OCI-LY1 (cell line): ENCODE measurements at regions not wholly inside any gene's neighbourhood (a gene's known extent, or its start where the extent isn't known, plus 50 kb on each side); places are given as distances from the start of the nearest gene placed in this dataset.

ENCODE experiments used
- H2AFZ ChIP-seq: fragments of 200-600 bp; sonication (generic), shearing (Covaris generic); 2 replicates; pipeline ENCODE4 v1.6.0; 2014; ENCODE audit warnings: antibody characterized with exemption, mild to moderate bottlenecking, low read length
- H3F3A ChIP-seq: fragments of 200-600 bp; sonication (generic), shearing (Covaris generic); 2 replicates; pipeline ENCODE4 v1.6.0; 2014; ENCODE audit warnings: mild to moderate bottlenecking, antibody characterized with exemption, low read length, moderate library complexity; ENCODE audit not compliant: insufficient read depth
- H3K27ac ChIP-seq: fragments of 200-600 bp; sonication (generic); 2 replicates; pipeline ENCODE4 v1.5.1; 2014; ENCODE audit warnings: low read length, mixed run types, mild to moderate bottlenecking, low read depth; ENCODE audit not compliant: poor library complexity, severe bottlenecking
- H3K27me3 ChIP-seq: fragments of 200-600 bp; sonication (generic); 2 replicates; pipeline ENCODE4 v1.6.0; 2014; ENCODE audit warnings: antibody characterized with exemption, mild to moderate bottlenecking, low read length, moderate library complexity; ENCODE audit not compliant: insufficient read depth
- H3K36me3 ChIP-seq: fragments of 200-600 bp; sonication (generic); 2 replicates; pipeline ENCODE4 v1.6.1; 2014; ENCODE audit warnings: mild to moderate bottlenecking, antibody characterized with exemption, low read length, moderate library complexity, mixed read lengths; ENCODE audit not compliant: insufficient read depth
- H3K4me1 ChIP-seq: fragments of 200-600 bp; sonication (generic); 2 replicates; pipeline ENCODE4 v1.5.1; 2014; ENCODE audit warnings: mild to moderate bottlenecking, low read length, moderate library complexity; ENCODE audit not compliant: insufficient read depth, severe bottlenecking
- H3K4me2 ChIP-seq: fragments of 200-600 bp; sonication (generic), shearing (Covaris generic); 2 replicates; pipeline ENCODE4 v1.6.1; 2014; ENCODE audit warnings: low read length
- H3K4me3 ChIP-seq: fragments of 200-600 bp; sonication (generic); 2 replicates; pipeline ENCODE4 v1.5.1; 2014; ENCODE audit warnings: low read length, low read depth, mild to moderate bottlenecking, mixed read lengths; ENCODE audit not compliant: poor library complexity, severe bottlenecking
- H3K79me2 ChIP-seq: fragments of 200-600 bp; shearing (Covaris generic); 2 replicates; pipeline ENCODE4 v1.6.1; 2016; ENCODE audit warnings: mixed run types, low read length, mixed read lengths; ENCODE audit not compliant: insufficient read depth
- H3K9ac ChIP-seq: fragments of 200-600 bp; sonication (generic), shearing (Covaris generic); 2 replicates; pipeline ENCODE4 v1.6.1; 2014; ENCODE audit warnings: mild to moderate bottlenecking, low read length, mixed read lengths
- H3K9me2 ChIP-seq: fragments of 200-600 bp; sonication (generic), shearing (Covaris generic); 2 replicates; pipeline ENCODE4 v1.6.1; 2014; ENCODE audit warnings: low read depth, mild to moderate bottlenecking, low read length, mixed read lengths
- H3K9me3 ChIP-seq: fragments of 200-600 bp; shearing (Covaris generic); 2 replicates; pipeline ENCODE4 v1.6.1; 2014; ENCODE audit warnings: low read length, mixed read lengths
- H4K20me1 ChIP-seq: fragments of 200-600 bp; sonication (generic), shearing (Covaris generic); 2 replicates; pipeline ENCODE4 v1.6.0; 2016; ENCODE audit warnings: mild to moderate bottlenecking, low read length; ENCODE audit not compliant: insufficient read depth
- EZH2 ChIP-seq: fragments of 200-600 bp; sonication (generic), shearing (Covaris generic); IDR thresholded peaks from 2 replicates; pipeline ENCODE4 v1.8.0; 2017; ENCODE audit warnings: borderline replicate concordance, mixed run types, mild to moderate bottlenecking, antibody characterized with exemption, low read length, moderate library complexity, mixed read lengths
- TF ChIP-seq, protein P1 (sequence below): fragments of 200-600 bp; sonication (generic), shearing (Covaris generic); IDR thresholded peaks from 2 replicates; pipeline ENCODE4 v1.5.1; 2017; ENCODE audit warnings: mild to moderate bottlenecking, antibody characterized with exemption, low read length, moderate library complexity, mixed read lengths

DNA sequence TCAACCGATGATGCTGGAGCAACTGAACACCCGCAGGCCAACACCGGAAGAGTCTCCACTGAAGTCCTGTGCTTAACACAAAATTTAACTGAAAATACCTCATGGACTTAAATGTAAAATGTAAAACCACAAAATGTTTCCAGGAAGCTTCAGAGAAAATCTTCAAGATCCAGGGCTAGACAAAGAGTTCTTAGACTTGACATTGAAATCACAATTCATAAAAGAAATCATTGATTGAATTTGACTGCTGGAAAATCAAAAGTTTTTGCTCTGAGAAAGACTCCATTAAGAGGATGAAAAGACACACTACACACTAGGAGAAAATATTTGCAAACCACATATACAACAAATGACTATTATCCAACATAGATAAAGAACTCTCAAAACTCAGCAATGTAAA is 234.7 kb upstream of the PPP2R2D start:
- H3K4me1 ChIP-seq = no peaks in the 10 kb centered on the region
- no peaks in the 10 kb centered on the region for H3K27me3 ChIP-seq
- H3K79me2 ChIP-seq = no peaks in the 10 kb centered on the region
- H3K4me2 ChIP-seq = no peak overlapping the region
- H2AFZ ChIP-seq = no peak overlapping the region
- no peaks in the 10 kb centered on the region for H4K20me1 ChIP-seq
- H3K9me2 ChIP-seq = no peaks in the 10 kb centered on the region
- no peak overlapping the region for H3K27ac ChIP-seq
- no peaks in the 10 kb centered on the region for H3F3A ChIP-seq
- TF ChIP-seq, protein P1, sequence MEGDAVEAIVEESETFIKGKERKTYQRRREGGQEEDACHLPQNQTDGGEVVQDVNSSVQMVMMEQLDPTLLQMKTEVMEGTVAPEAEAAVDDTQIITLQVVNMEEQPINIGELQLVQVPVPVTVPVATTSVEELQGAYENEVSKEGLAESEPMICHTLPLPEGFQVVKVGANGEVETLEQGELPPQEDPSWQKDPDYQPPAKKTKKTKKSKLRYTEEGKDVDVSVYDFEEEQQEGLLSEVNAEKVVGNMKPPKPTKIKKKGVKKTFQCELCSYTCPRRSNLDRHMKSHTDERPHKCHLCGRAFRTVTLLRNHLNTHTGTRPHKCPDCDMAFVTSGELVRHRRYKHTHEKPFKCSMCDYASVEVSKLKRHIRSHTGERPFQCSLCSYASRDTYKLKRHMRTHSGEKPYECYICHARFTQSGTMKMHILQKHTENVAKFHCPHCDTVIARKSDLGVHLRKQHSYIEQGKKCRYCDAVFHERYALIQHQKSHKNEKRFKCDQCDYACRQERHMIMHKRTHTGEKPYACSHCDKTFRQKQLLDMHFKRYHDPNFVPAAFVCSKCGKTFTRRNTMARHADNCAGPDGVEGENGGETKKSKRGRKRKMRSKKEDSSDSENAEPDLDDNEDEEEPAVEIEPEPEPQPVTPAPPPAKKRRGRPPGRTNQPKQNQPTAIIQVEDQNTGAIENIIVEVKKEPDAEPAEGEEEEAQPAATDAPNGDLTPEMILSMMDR = no peak
- TF ChIP-seq EZH2 = no peak
- no peak overlapping the region for H3K9ac ChIP-seq
- no peaks in the 10 kb centered on the region for H3K9me3 ChIP-seq
- no peaks in the 10 kb centered on the region for H3K36me3 ChIP-seq
- no peak overlapping the region for H3K4me3 ChIP-seq

DNA sequence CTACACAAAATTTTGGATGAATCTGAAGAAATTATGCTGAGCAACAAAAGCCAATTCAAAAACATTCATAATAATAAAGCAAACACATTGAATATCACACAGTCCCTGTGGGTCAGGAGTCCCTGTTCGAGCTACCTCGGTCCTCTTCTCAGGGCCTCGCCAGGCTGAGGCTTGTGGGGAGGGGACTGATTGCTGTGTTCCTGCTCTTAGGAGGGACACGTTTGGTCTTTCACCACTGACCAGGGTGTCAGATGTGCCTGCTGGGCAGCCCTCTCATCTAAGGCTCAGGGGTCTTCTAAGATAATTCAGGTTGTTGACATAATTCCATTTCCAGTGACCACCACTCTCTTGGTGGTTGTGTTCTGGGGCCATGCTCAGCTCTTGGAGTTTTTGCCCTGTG is 233.8 kb upstream of the PPP2R2D start:
- TF ChIP-seq, protein P1 = no peak
- no peak for TF ChIP-seq EZH2
- Histone ChIP-seq H3K79me2 (no peaks in the 10 kb centered on the region), H4K20me1 (no peaks in the 10 kb centered on the region), H3K9ac (no peak overlapping the region), H3K9me2 (no peaks in the 10 kb centered on the region), H3K36me3 (no peaks in the 10 kb centered on the region), H3K4me2 (no peak overlapping the region), H3K27me3 (no peaks in the 10 kb centered on the region), H3K9me3 (no peaks in the 10 kb centered on the region), H3K4me3 (no peak overlapping the region), H3K4me1 (no peaks in the 10 kb centered on the region), H2AFZ (no peak overlapping the region), H3K27ac (no peak overlapping the region), H3F3A (no peaks in the 10 kb centered on the region)

DNA sequence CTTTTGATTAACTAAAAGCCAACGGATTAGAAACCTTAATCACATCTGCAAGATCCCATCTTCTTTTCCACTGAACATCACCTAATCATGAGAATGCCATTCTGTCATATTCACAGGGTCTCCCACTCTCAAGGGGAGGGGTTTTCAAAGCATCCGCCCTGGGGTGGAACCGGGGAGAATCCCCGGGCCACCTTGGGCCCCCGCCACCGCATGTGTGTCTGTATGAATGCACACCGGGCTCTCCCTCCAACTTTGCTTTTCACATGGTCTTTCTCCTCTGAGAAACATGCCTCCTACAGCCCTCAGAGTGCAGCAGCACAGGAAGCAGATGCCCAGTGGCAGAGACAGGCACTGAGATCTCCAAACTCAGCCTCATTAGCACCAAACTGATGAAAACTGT is 233.2 kb upstream of the PPP2R2D start:
- H4K20me1 ChIP-seq = no peaks in the 10 kb centered on the region
- H3K4me3 ChIP-seq = no peak overlapping the region
- no peaks in the 10 kb centered on the region for H3K79me2 ChIP-seq
- H3K9me3 ChIP-seq = no peaks in the 10 kb centered on the region
- no peak for TF ChIP-seq EZH2
- TF ChIP-seq, protein P1 = no peak
- H2AFZ ChIP-seq = no peak overlapping the region
- H3K4me1 ChIP-seq = no peaks in the 10 kb centered on the region
- H3K4me2 ChIP-seq = no peak overlapping the region
- H3F3A ChIP-seq = no peaks in the 10 kb centered on the region
- no peaks in the 10 kb centered on the region for H3K9me2 ChIP-seq
- no peaks in the 10 kb centered on the region for H3K36me3 ChIP-seq
- no peak overlapping the region for H3K27ac ChIP-seq
- no peak overlapping the region for H3K9ac ChIP-seq
- H3K27me3 ChIP-seq = no peaks in the 10 kb centered on the region
